Femur (tissue), 1 donor: ENCODE measurements at regions not wholly inside any gene's neighbourhood (a gene's known extent, or its start where the extent isn't known, plus 50 kb on each side); places are given as distances from the start of the nearest gene placed in this dataset.

Experiments used
- DNase-seq: peaks from one replicate; pipeline ENCODE4 v3.0.0-alpha.2; 2017

DNA sequence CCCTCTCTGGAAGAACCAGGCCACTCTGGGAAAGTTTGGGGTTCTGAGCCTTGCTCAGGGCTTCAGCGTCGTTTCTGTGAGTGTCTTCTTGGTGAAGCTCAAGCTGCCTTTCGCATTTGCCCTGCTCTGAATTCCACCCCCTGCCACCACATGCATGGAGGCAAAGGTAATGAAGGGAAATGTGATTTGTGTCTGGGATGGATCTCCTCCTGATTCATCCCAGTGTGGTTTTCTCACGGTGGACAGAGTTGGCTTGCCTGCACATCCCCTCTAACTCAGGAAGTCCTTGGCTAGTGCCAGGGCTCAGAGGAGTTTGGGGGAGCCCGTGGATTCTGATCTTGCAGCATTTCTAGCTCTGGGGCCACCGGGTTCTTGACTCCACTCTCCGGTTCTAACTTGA, 173.6 kb upstream of the RAB4A start:
- no peak for DNase-seq

DNA sequence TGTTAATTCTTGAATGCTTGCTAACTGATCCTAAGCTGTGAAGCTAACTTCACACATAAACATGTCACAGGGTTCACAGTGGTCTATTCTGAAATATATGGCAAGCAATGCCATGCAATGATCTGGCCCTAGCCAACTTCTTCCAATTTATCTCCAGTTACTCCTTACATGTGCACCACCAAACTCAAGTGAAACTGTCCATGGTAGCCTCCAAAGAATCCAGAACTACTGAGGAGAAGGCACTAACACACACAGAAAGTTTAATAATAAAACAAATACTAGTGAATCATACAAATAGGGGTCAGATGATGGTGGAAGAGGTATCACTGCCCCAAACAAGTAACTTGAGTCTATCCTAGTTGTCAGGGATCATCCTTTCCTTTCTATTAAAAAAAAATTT, 172.6 kb upstream of the RAB4A start:
- no peak for DNase-seq

GRCh38 chr1:229098903-229099578, 171.9 kb upstream of the RAB4A start:
- DNase-seq: no peak

GRCh38 chr1:229101011-229101871, 169.7 kb upstream of the RAB4A start:
- DNase-seq: peak; percentile 5

DNA sequence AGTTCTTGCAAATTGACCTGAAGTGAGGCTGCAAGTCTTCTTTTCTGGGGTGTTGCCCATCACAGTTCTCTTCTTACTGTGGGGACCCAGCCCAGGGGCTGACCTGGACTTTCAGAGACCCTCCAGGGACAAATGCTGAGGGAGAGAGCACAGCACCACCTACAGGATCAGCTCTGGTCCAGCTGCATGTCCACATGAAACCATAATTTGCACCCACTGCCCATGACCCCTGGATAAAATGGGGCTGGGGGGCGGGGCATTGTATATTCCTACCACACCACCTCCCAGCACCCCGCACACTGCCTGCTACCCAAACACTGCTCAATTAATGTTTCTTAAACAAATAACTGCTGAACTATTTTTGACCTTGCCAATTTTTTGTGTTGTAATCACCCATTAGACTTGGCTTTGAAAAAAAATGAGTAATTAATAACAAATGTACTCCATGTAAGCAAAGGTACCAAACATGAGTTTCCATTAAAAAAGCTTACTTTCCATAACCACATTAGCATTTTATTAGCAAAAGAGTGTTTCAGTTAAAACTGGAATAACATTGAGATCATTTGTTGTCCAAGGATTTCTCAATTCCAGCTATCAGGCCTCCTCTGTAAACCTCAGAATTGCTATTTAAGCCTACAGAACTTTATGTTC, 168.0 kb upstream of the RAB4A start:
- DNase-seq: peak; percentile 8

DNA sequence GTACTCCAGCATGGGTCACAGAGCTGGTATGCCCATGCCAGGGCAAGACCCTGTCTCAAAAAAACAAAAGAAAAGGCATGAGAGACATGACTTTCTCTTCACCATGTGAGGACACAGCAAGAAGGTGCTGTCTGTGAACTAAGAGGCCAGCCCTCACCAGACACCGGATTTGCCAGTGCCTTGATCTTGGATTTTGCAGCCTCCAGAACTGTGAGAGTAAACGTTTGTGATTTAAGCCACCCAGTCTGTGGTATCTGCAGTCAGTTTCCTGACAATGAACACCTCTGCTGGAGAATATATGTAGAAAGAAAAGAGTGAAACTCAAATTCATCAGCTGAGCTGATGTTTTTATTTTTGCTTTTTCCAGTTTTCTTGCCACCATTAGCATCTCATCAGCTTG, 166.3 kb upstream of the RAB4A start:
- no peak for DNase-seq

DNA sequence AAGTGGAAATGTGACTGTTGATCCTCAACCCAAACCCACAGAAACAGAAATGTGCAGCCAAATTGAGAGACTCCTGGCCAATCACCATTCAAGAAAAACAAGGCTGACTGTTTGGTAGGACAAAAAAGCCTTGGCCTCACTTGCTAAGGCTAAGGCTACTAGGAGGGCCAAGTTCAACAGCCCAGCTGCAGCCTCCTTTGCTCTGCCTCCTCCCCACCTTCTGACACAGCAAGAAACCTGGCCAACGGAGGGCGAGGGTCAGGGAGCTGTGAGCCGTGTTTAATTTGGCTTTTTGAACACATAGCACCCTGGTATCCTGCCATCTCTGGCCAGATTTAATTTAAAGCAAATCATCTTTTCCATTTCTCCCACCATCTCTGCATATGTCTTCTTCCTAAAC, 165.8 kb upstream of the RAB4A start:
- DNase-seq: no peak

DNA sequence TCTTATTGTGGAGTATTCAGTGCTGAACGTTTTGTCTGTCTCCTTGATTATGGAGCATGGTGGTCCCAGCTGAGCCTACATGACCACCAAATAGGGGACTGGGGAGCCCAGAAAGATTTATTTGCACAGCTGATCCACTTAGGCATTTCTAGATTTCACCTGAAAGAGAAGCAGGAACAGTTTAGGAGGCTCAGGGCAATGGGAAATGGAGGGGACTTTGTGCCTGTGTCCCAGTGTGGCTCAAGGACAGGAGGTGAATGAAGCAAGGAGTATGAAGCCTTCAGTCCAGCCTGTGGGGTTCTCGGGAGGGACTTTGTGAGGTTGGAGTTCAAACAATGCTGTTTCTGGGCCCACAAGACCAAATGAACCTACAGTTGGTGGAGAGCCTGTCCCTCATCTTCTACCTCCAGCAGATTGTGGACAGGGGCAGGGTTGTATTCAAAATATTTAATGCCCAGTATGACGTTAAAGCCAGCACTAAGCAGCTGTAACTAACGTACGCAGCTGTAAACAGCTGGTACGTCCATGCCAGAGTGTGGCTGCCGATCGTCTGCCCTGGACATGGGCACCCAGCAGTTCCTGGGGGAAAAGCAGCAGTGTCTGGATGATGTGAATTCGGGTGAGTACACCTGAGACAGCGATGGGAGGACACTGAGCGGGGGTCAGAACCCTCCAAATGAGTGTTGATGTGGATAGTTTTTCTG, 164.9 kb upstream of the RAB4A start:
- DNase-seq: no peak

- no peak for DNase-seq
Observed at GRCh38 chr1:229106526-229107125, 164.3 kb upstream of the RAB4A start.

DNA sequence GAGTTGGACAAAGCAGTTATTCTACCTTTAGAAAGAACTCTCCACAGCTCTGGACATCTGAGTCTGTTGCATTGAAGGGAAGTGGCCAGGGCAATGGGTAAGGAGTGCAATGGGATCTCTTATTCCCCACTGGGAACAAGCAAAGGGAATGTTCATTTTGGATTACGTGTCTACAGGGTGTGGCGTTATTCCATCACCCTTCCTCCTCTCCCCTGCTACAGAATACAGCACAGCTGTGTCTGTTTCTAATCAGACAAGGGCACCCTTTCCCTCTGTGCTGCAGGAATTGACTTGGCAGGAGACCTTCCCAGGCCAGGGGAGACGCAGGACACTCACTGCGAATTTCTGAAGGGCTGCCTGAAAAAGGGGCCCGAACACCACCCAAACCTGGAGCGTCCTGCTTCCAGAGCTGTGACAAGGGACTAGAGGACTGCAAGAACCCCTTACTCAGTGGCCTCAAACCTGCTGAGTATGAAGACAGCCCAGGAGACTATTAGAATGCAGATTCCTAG, 163.6 kb upstream of the RAB4A start:
- no peak for DNase-seq

- no peak for DNase-seq
Observed at GRCh38 chr1:229107972-229108371, 162.9 kb upstream of the RAB4A start.

- DNase-seq: no peak
Observed at GRCh38 chr1:229108598-229109201, 162.2 kb upstream of the RAB4A start.

DNA sequence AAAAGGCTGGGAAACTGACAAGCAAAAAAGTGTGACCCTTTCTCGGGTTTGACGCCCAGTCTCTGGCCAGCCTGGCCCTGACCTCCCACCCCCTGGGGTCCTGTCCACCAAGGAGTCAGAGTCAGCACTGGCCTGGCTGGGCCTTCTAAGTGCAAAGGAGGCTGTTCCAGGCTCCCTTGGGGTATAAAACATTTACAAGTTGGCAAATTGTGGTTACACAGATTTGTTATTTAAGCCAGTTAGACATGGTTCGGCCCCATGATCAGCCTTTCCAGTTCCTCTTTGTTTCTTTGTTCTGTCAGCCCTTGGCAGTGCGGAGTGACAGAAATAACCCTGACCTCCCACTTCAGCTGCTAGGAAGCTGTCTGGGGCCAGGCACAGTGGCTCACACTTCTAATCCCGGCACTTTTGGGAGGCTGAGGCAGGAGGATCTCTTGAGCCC, 161.6 kb upstream of the RAB4A start:
- DNase-seq: peak; percentile 55

GRCh38 chr1:229110986-229111385, 159.9 kb upstream of the RAB4A start:
- DNase-seq: no peak

GRCh38 chr1:229111703-229112319, 159.1 kb upstream of the RAB4A start:
- no peak for DNase-seq

- no peak for DNase-seq
Observed at GRCh38 chr1:229112832-229113548, 157.9 kb upstream of the RAB4A start.

DNA sequence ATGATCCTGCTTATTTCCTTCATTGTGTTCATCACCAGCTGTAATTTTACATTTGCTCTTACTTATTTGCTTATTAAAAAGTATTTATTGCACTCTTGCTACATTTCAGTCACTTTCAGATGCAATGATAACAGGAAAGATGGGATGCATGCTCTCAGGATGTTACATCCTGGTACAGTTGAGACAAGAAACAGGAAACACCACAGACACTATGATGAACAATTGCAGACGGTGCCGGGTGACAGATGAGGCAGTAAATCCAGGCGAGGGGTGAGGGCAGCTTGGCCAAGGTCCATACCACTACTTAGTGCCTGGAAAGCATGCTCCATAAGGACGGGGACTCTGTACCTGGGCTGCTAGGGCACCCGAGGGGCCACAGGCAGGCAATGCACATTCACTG, 156.6 kb upstream of the RAB4A start:
- DNase-seq: no peak

DNA sequence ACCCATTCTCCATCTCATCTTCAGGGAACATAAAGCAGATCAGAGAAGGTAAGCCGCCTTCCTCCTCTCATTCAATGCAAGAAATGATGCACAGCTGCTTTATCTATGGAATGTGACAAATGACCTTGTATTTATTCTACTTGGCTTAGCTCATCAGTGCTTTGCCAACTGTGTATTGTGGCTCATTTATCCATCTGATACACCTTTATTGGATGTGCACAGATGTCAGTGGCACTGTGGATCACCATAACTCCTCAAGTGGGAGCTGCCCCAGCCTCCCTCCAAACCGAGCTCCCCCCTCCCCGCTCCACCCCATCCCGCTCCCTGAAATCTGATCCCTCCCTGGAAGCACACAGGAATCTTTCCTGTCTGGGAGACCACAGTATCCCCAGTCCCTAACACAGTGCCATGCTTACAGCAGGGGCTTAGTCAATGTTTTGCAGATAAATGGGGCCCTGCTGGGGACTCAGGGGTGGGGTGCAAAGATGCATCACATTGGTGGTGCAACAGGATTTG, 156.0 kb upstream of the RAB4A start:
- DNase-seq: no peak

- peak; percentile 79 for DNase-seq
Observed at GRCh38 chr1:229116114-229116513, 154.8 kb upstream of the RAB4A start.

GRCh38 chr1:229117664-229118300, 153.1 kb upstream of the RAB4A start:
- DNase-seq: no peak
